ENCODE measurements at regions not wholly inside any gene's neighbourhood (a gene's known extent, or its start where the extent isn't known, plus 50 kb on each side); places are given as distances from the start of the nearest gene placed in this dataset.

- TF ChIP-seq CTCF (IDR thresholded peaks at IDR 0.05) (no peak), EZH2 (IDR thresholded peaks at IDR 0.05) (no peak), EZH2phosphoT487 (IDR thresholded peaks at IDR 0.05) (no peak)
Measured at GRCh38 chr20:11311659-11312224, 606.0 kb upstream of the BTBD3 start.
